ENCODE measurements at regions not wholly inside any gene's neighbourhood (a gene's known extent, or its start where the extent isn't known, plus 50 kb on each side); places are given as distances from the start of the nearest gene placed in this dataset.

GRCh38 chr4:117983541-117984365 is 50.5 kb upstream of the NDST3 start:
- no peak overlapping the region for H3K4me3 ChIP-seq (ENCODE audit: low read depth, low read length)
- no peak for DNase-seq (ENCODE audit: low read depth, low spot score)
- ChIA-PET CTCF (no interaction called here), POLR2A (no interaction called here)
- TF ChIP-seq CTCF (IDR thresholded peaks at IDR 0.05; ENCODE audit: insufficient read depth, low read length, missing control alignments): no peak

GRCh38 chr4:117984366-117984680 is 50.0 kb upstream of the NDST3 start:
- no peak overlapping the region for H3K4me3 ChIP-seq (ENCODE audit: low read depth, low read length)
- TF ChIP-seq CTCF (IDR thresholded peaks at IDR 0.05; ENCODE audit: insufficient read depth, low read length, missing control alignments): no peak
- ChIA-PET POLR2A (no interaction called here), CTCF (no interaction called here)
- no peak for DNase-seq (ENCODE audit: low read depth, low spot score)

Measured in AG04449 (cell line).